ENCODE measurements at regions not wholly inside any gene's neighbourhood (a gene's known extent, or its start where the extent isn't known, plus 50 kb on each side); places are given as distances from the start of the nearest gene placed in this dataset.

DNA sequence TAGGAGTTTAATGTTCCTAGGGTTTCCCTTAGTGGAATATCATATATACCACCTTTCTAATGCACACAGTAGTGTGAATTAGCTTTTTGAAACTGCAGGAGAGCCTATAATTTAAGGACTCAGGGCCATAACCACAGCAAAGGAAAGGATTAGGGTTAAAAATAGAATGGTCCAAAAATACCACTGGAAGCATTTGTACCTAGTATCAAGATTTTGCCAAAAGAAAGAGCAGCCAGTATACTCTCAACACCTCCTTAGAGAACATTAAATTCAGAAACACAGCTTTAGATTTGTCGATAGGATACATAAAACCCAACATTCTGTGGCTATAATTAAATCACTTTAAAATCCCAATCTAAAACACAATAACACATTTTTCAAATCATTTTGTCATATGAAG, 634.9 kb downstream of the EPHA4 start:
- ChIA-PET POLR2A (no interaction called here), CTCF (no interaction called here)
- H3K36me3 ChIP-seq (ENCODE audit: insufficient read depth, low read length) = no peaks in the 10 kb centered on the region
- H3K27me3 ChIP-seq (ENCODE audit: control insufficient read depth in 1 of 2, insufficient read depth in 2 of 2, low read length in 2 of 2) = no peaks in the 10 kb centered on the region
- Mint-ChIP-seq H3K27ac (no peak overlapping the region), H3K27me3 (no peaks in the 10 kb centered on the region), H3K4me1 (ENCODE audit: low read depth) (no peaks in the 10 kb centered on the region), H3K4me3 (no peak overlapping the region), H3K9me3 (no peaks in the 10 kb centered on the region), H3K36me3 (ENCODE audit: low read depth) (no peaks in the 10 kb centered on the region)
- ATAC-seq (ENCODE audit: poor library complexity) (no peak), DNase-seq (no peak)
- TF ChIP-seq, protein P1, sequence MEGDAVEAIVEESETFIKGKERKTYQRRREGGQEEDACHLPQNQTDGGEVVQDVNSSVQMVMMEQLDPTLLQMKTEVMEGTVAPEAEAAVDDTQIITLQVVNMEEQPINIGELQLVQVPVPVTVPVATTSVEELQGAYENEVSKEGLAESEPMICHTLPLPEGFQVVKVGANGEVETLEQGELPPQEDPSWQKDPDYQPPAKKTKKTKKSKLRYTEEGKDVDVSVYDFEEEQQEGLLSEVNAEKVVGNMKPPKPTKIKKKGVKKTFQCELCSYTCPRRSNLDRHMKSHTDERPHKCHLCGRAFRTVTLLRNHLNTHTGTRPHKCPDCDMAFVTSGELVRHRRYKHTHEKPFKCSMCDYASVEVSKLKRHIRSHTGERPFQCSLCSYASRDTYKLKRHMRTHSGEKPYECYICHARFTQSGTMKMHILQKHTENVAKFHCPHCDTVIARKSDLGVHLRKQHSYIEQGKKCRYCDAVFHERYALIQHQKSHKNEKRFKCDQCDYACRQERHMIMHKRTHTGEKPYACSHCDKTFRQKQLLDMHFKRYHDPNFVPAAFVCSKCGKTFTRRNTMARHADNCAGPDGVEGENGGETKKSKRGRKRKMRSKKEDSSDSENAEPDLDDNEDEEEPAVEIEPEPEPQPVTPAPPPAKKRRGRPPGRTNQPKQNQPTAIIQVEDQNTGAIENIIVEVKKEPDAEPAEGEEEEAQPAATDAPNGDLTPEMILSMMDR (IDR thresholded peaks at IDR 0.05) = no peak
- H3K4me1 ChIP-seq (ENCODE audit: insufficient read depth, low read length) = no peaks in the 10 kb centered on the region
- no peak overlapping the region for H3K27ac ChIP-seq (ENCODE audit: low read depth in 1 of 2, low read length in 2 of 2)
- intact Hi-C loops (cut with DNase I, micrococcal nuclease) = no loop called here
- H3K9me3 ChIP-seq (ENCODE audit: control insufficient read depth in 1 of 2, insufficient read depth in 1 of 2, low read length in 2 of 2) = peaks cover 0 to 6% of the 10 kb centered on the region in 2 experiments
- H3K4me3 ChIP-seq (ENCODE audit: low read length) = no peak overlapping the region

DNA sequence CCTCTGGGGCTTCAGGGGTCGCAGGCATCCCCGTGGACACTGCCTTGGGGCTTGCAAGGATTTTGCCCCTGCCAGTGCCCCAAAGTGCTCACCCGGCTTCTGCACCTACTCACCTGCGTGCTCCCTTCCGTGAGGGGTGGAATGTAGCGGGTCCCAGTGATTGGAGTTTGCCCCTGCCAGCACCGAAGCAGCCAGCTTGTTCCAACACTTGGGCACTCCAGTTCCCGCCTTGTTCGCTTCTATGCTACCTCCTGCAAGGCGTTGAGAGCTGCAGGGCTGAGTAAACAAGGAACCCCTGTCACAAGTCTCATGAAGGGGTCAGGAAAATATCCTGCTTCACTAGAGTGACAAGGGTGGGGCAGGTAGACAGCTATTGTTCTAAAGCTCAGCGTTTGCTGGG, 631.5 kb downstream of the EPHA4 start:
- no peaks in the 10 kb centered on the region for H3K4me1 ChIP-seq (ENCODE audit: insufficient read depth, low read length)
- no peaks in the 10 kb centered on the region for H3K36me3 ChIP-seq (ENCODE audit: insufficient read depth, low read length)
- H3K27ac ChIP-seq (ENCODE audit: low read depth in 1 of 2, low read length in 2 of 2) = no peak overlapping the region
- peaks cover 0 to 6% of the 10 kb centered on the region in 2 experiments for H3K9me3 ChIP-seq (ENCODE audit: control insufficient read depth in 1 of 2, insufficient read depth in 1 of 2, low read length in 2 of 2)
- no peak overlapping the region for H3K27ac Mint-ChIP-seq
- intact Hi-C loops (cut with DNase I, micrococcal nuclease) = no loop called here
- no peaks in the 10 kb centered on the region for H3K4me1 Mint-ChIP-seq (ENCODE audit: low read depth)
- no peaks in the 10 kb centered on the region for H3K36me3 Mint-ChIP-seq (ENCODE audit: low read depth)
- ATAC-seq (ENCODE audit: poor library complexity) (no peak), DNase-seq (no peak)
- no peak overlapping the region for H3K4me3 ChIP-seq (ENCODE audit: low read length)
- POLR2A ChIA-PET = no interaction called here
- H3K4me3 Mint-ChIP-seq = no peak overlapping the region
- CTCF ChIA-PET = no interaction called here
- H3K9me3 Mint-ChIP-seq = no peaks in the 10 kb centered on the region
- TF ChIP-seq, protein P1 (IDR thresholded peaks at IDR 0.05) = no peak
- no peaks in the 10 kb centered on the region for H3K27me3 ChIP-seq (ENCODE audit: control insufficient read depth in 1 of 2, insufficient read depth in 2 of 2, low read length in 2 of 2)
- H3K27me3 Mint-ChIP-seq = peaks cover 2% of the 10 kb centered on the region

DNA sequence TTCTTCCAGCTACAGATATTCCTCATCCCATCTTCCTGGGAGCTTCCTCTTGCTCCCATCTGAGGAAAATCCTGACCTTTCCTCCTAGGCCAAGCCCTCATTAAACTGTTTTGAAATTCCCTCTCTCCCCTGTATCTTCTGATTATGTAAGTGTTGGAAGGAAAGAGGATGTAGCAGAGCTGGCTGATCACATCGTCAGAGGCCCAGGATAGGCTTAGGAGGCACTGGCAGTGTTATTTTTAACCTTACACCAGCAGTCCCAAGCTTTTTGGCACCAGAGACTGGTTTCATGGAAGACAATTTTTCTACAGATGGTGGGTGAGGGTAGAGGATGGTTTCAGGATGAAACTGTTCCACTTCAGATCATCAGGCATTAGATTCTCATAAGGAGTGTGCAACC, 630.4 kb downstream of the EPHA4 start:
- TF ChIP-seq, protein P1 (IDR thresholded peaks at IDR 0.05) = no peak
- CTCF ChIA-PET = no interaction called here
- no peaks in the 10 kb centered on the region for H3K9me3 Mint-ChIP-seq
- H3K27ac Mint-ChIP-seq = no peak overlapping the region
- Histone ChIP-seq H3K27me3 (ENCODE audit: control insufficient read depth in 1 of 2, insufficient read depth in 2 of 2, low read length in 2 of 2) (no peaks in the 10 kb centered on the region), H3K9me3 (ENCODE audit: control insufficient read depth in 1 of 2, insufficient read depth in 1 of 2, low read length in 2 of 2) (peaks cover 0 to 6% of the 10 kb centered on the region in 2 experiments), H3K4me1 (ENCODE audit: insufficient read depth, low read length) (no peaks in the 10 kb centered on the region), H3K4me3 (ENCODE audit: low read length) (no peak overlapping the region), H3K27ac (ENCODE audit: low read depth in 1 of 2, low read length in 2 of 2) (no peak overlapping the region), H3K36me3 (ENCODE audit: insufficient read depth, low read length) (no peaks in the 10 kb centered on the region)
- H3K4me1 Mint-ChIP-seq (ENCODE audit: low read depth) = no peaks in the 10 kb centered on the region
- DNase-seq = no peak
- ATAC-seq (ENCODE audit: poor library complexity) = no peak
- intact Hi-C loops (cut with DNase I, micrococcal nuclease) = no loop called here
- no peaks in the 10 kb centered on the region for H3K36me3 Mint-ChIP-seq (ENCODE audit: low read depth)
- POLR2A ChIA-PET = no interaction called here
- H3K4me3 Mint-ChIP-seq = no peak overlapping the region
- H3K27me3 Mint-ChIP-seq = peaks cover 4% of the 10 kb centered on the region
